Kidney epithelial cell (primary cell): ENCODE measurements at regions not wholly inside any gene's neighbourhood (a gene's known extent, or its start where the extent isn't known, plus 50 kb on each side); places are given as distances from the start of the nearest gene placed in this dataset.

Experiments
- DNase-seq: peaks from one replicate; pipeline ENCODE4 v3.0.0-alpha.2; 2010; ENCODE audit warnings: low read depth
- H3K27me3 ChIP-seq: 2 replicates; pipeline ENCODE4 v1.6.0; 2011; ENCODE audit warnings: low read length; ENCODE audit not compliant: control insufficient read depth, insufficient read depth
- H3K36me3 ChIP-seq: 2 replicates; pipeline ENCODE4 v1.5.1; 2011; ENCODE audit warnings: low read length; ENCODE audit not compliant: control insufficient read depth, insufficient read depth
- H3K4me3 ChIP-seq: 2 replicates; pipeline ENCODE4 v1.5.1; 2011; ENCODE audit warnings: low read depth, mild to moderate bottlenecking, control low read depth, low read length
- CTCF ChIP-seq: IDR thresholded peaks from 2 replicates; pipeline ENCODE4 v1.5.1; 2011; ENCODE audit warnings: mild to moderate bottlenecking, moderate library complexity, low read length, control low read depth, inconsistent platforms; ENCODE audit not compliant: insufficient read depth, poor library complexity, severe bottlenecking

- no peak for TF ChIP-seq CTCF
- no peaks in the 10 kb centered on the region for H3K36me3 ChIP-seq
- no peak for DNase-seq
- H3K4me3 ChIP-seq, result no peak overlapping the region
- no peaks in the 10 kb centered on the region for H3K27me3 ChIP-seq
These were observed 148.7 kb upstream of the DOCK10 start for GRCh38 chr2:225190987-225191386.

- DNase-seq, result no peak
- no peak for TF ChIP-seq CTCF
- Histone ChIP-seq H3K4me3 (no peak overlapping the region), H3K36me3 (no peaks in the 10 kb centered on the region), H3K27me3 (no peaks in the 10 kb centered on the region)
These were observed 142.7 kb upstream of the DOCK10 start for GRCh38 chr2:225184948-225185347.

- Histone ChIP-seq H3K27me3 (no peaks in the 10 kb centered on the region), H3K4me3 (no peak overlapping the region), H3K36me3 (no peaks in the 10 kb centered on the region)
- DNase-seq, result no peak
- no peak for TF ChIP-seq CTCF
These were observed 139.9 kb upstream of the DOCK10 start for GRCh38 chr2:225182126-225182525.

- Histone ChIP-seq H3K27me3 (no peaks in the 10 kb centered on the region), H3K4me3 (no peak overlapping the region), H3K36me3 (no peaks in the 10 kb centered on the region)
- peak; percentile 29 for DNase-seq
- no peak for TF ChIP-seq CTCF
These were observed 134.8 kb upstream of the DOCK10 start for GRCh38 chr2:225177098-225177497.

GRCh38 chr2:225173909-225174308, 131.6 kb upstream of the DOCK10 start:
- DNase-seq, result no peak
- Histone ChIP-seq H3K27me3 (no peaks in the 10 kb centered on the region), H3K4me3 (no peak overlapping the region), H3K36me3 (no peaks in the 10 kb centered on the region)
- no peak for TF ChIP-seq CTCF

- H3K27me3 ChIP-seq, result no peaks in the 10 kb centered on the region
- TF ChIP-seq CTCF, result no peak
- no peaks in the 10 kb centered on the region for H3K36me3 ChIP-seq
- H3K4me3 ChIP-seq, result no peak overlapping the region
- DNase-seq, result no peak
These were observed 129.1 kb upstream of the DOCK10 start for GRCh38 chr2:225171350-225171749.
